Amniotic epithelial cell (primary cell): ENCODE measurements at regions not wholly inside any gene's neighbourhood (a gene's known extent, or its start where the extent isn't known, plus 50 kb on each side); places are given as distances from the start of the nearest gene placed in this dataset.

Experiments used
- DNase-seq: peaks from one replicate; pipeline ENCODE4 v3.0.0-alpha.2; 2010; ENCODE audit warnings: low read depth

DNA sequence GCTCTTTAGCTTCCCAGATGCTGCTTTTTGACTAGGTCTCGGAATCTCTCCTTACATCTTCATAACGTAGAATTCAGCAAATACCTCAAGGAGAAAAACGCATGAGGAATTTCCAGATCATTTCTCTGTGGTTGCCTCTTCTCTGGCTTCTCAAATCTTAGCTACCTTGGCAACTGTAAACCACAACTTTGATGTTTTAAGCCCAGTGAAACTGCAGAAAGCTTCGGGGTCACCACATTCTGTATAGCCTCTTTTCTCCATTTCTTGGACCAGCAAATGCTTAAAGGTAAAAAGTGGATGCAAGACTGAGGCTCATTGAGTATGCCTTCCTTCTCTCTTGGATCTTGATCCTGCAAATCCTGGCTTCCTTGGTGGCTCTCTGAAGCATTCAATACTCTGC lies 125.5 kb upstream of the FBXL4 start:
- DNase-seq = no peak

DNA sequence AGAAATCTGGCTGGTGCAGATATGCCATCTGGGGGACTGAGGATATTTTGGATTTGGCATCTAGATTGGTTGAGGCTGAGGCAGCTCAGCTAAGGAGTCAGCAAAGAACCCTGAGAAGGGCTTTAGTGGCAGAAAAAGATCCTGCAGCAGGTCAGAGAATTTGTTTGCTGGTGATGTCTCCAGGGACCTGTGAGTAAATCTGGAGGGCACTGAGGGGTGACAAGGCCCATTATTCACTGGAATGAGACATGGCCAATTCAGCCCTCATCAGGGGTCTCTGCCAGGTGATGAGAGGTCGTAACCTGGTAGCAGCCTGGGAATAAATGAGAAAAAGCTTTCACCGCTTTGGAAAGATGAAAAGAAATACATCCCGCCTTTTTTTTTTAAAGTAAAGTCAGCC lies 118.3 kb upstream of the FBXL4 start:
- DNase-seq = no peak

DNA sequence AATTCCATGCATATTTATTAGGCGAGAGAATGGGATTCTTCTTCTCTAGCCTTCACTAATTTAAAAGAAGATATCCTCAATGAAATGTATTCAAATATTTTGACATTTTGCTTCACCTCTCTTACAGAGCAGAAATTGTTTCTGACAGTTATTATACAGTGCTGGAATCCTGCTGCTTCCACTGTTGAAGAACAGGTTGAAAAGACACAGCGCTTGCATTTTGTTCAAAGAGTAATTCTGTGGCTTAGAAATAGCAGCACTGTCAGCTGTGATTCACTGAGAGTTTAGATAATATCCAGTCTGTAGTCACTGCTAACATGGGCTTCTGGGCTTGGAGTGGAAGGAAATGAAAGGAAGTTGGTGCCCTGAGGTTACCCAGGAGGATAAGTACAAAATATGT lies 117.1 kb upstream of the FBXL4 start:
- peak; percentile 1 for DNase-seq

DNA sequence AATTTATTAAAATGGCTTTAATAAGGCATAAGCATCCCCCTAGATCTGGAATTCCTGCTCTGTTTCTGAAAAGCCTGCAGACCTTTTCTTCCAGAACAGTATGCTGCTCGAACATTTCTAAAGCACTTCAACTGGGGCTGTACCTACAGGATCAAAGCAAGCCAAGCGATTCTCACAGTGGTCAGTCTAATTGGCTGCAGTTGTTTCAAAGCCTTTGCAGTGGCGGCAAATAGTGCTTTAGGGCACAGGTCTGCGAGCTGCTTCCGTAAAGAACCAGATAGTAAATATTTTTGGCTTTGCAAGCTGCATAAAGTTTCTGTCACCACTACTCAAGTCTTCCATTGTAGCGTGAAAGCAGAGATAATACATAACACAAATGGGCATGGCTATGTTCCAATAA lies 88.9 kb upstream of the FBXL4 start:
- DNase-seq = no peak

DNA sequence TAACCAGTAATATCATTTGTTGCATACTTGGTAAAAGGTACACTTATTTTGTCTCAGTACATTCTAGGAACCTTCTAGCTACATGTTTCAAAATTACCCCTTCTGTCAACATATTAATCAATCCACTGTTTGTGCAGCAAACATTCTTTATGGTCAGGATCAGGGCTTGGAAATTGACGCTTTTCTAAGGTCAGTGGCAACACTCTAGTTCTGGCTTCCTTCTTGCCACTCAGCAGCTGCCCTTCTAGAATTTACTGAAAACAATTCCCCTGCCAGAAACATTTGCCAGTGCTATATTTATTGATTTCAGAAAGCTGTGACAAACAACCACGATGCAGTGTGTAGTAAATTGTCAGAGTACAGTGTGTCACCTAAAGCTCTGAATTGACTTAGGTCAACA lies 84.7 kb upstream of the FBXL4 start:
- no peak for DNase-seq

DNA sequence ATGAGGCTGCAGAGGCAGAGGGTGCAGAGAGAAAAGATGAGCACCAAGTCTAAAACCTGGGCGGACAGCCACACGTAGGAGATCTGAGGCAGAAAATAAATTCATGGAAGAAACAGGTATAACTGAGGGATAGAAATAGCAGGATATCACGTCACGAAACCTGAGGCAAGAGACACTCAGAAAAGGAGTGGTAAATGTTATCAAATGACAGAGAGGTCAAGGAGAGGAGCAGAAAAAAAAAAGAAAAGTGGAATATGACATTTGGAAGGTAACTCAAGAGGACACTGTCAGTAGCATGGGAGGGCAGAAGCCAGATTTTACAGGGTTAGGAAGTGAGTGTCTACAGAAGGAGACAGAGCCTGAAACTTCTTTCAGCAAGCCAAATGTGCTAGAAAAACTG lies 84.2 kb upstream of the FBXL4 start:
- DNase-seq = no peak

DNA sequence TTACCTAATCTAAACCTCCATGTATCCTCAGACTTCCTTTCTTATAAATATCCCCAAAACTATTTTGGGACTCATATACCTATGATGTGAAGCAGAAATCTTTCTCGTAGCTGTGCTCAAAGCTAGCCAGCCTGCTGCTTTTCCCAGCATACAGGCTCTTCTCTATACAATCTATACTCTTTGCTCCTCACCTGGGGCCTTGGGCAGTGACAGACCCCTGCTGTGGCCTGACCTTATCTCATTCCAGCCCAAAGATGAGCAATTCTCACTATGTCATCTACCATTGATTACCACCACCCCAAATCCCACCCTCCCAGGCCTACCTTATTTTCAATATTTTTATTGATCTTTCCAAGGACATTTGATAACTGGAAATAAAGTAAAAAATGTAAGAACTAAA lies 83.2 kb upstream of the FBXL4 start:
- no peak for DNase-seq

DNA sequence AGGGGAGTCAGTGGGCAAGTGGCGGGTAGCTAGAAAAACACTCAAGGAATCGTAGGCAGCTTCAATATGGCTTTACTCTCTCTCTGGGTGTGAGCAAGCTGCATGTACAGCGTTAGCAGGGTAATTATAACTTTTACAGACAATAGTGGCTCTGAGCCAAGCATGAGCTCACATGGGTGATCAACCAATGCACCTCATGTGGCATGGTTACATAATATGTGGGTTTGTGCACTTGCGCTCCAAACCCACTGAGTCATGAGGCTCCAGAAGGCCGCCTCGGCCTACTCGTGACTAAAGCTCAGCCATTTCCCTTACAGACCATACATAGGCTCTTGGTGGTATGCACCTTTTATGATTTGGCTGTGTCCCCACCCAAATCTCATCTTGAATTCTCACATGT lies 78.4 kb upstream of the FBXL4 start:
- no peak for DNase-seq

DNA sequence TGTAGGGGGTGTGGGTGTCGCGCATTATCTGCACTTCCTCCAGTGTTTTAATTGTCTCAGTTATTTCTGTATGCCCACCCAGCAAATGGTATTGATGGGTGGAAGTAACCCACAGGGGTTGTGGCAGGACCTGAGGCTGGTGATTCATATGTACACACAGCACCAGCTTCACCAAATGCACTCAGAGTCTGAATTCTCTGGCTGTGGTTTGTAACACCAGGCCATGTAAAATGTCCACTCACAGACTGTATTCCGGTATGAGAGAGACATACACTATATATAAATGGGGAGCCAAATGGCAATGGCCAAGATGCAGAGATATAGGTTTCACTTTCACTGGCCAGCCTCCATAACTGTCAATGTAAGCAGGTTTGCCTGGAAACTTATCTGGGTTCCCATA lies 76.3 kb upstream of the FBXL4 start:
- no peak for DNase-seq

DNA sequence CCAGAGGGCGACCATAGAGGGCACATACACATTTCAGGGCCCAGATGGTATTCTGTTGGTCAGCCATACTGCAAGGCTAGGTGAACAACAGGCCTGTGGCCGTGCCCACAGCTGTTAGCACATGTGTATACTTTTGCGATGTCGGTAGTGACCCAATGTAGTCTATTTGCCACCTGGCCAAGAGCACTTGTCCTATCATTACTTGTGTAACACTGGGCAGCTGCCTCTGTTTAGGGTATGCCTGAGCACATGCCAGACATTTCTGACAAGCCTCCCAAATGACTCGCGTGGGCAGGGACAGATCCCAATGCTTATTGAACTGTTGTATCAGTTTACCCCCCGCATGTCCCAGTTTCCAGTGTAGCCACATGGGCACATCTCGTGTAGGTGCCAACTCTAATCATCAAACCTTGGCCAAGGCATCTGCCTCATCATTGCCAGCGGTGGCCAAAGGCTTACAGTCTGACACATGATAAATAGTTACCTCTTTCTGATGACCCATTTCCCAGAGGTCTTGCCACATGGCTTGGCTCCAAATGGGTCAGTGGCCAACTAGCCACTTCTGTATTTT lies 74.4 kb upstream of the FBXL4 start:
- no peak for DNase-seq

DNA sequence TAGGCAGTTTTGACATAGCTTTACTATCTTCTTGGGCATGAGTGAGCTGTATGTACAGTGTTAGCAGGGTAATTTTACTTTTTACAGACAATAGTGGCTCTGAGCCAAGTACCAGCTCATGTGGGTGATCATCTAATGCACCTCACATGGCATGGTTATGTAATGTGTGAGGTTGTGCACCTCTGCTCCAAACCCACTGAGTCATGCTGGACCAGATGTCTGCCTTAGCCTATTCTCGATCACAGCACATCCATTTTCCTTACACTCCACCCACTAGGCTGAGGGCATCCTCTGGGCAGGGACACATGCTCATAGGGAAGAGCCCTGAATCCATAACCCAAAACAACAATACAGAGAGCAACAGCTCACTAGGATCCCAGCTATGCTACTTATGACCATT lies 71.6 kb upstream of the FBXL4 start:
- DNase-seq = peak; percentile 20

DNA sequence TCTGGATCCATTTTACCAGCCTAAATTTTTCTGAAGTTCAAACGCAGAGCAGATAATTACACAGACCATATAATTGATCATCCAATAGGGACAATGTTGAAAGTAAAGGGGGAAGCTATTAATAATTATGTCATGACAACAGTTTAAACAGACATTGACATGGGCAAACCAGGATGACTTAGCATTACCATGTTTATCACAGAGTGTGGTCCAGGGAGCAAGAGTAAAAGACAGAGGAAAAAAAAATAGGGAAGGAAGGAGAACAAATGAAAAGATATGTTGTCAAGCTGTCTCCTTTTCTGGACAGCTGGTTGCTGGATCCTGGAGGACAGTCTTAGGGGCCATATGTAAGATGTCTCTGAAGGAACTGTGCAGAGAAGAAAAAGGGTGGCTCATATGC lies 69.4 kb upstream of the FBXL4 start:
- DNase-seq = no peak

DNA sequence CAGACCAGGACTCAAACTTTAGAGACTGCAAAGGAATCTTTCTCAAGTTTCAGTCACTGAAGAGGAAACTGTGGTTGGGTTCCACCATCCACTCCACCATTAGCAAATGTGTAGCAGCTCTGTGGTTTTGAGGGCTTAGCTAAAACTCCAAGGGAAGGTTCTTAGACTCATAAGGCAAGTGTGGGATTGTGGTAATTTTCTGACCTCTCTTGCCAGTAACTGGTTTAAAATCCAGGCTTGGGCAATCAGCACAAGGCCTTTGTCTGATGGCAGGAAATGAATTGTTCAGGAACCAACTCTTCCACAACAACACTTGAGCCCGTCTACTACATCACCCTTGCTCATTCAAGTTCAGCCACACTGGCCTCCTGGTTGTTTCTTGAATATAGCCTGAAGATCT lies 68.6 kb upstream of the FBXL4 start:
- peak; percentile 91 for DNase-seq

DNA sequence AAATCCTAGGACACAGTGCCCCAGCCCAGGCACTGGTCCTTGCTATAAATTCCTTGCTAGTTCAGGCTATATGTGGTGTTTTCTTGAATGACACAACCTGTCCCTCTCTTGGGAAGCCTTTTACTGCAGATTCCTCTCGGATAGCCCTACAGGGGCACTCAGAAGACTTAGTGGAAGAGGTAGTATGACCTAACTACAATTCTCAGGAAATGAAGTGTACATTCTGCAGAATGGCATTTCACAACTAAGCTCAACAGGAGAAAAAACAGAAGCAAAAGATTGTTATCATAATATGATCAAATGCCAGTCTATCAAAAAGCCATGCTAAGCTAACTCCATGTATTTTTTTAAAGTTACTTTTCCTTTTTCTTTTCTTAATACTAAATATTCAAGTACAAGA lies 66.3 kb upstream of the FBXL4 start:
- DNase-seq = peak; percentile 67

DNA sequence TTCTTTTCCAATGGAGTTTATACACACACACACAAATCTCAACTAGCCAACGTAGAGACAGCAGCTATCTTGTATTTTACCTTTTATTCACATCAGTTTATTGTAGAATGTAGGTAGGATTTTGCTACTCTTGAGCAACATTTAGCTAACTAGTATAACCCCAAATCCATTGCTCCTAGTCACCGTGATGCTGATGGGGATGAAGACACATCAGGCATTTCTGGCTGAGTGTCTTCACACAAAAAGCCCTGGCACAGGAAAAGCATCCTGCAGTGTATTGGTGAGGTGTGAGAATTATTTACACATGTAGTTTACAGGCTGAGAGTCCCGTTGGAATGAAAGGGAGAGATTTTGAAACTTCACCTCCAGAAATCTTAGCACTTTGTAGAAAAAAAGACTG lies 65.9 kb upstream of the FBXL4 start:
- no peak for DNase-seq

DNA sequence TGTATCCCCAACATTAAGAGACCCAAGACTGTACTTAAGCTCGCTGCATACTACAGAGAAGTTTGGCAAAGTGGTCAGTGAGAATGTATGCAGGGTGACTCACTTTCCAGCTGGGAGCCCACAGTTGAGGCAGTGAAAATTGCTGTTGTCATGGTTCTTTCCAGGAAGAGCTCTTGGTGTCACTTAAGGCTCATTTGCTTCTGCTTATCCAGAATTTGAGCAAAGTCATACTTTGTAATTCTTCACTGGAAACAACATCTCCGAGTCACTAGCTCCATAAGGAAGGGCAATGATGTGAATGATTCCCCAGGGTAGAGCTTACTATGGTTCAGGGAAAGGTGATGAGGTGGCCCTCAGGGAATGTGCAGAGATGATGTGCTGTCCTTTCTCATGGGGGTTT lies 65.4 kb upstream of the FBXL4 start:
- DNase-seq = peak; percentile 83

DNA sequence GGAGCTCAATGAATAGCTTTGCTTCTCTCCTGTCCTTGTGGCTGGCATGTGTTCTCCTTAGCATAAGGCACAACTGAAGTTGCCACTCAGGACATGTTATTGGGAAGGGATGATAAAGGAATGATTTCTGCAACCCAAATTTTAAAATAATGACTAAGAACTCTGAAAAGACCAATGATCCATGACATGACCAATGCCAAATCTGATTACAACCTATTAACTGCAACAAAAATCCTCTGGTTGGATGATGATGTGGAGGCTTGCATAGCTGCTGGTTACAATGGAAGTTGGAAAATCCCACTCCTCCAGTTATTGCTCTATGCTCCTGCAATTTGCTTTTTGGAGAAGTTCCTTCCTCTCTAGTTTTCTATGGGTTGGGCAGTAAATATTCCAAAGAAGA lies 63.4 kb upstream of the FBXL4 start:
- DNase-seq = no peak

DNA sequence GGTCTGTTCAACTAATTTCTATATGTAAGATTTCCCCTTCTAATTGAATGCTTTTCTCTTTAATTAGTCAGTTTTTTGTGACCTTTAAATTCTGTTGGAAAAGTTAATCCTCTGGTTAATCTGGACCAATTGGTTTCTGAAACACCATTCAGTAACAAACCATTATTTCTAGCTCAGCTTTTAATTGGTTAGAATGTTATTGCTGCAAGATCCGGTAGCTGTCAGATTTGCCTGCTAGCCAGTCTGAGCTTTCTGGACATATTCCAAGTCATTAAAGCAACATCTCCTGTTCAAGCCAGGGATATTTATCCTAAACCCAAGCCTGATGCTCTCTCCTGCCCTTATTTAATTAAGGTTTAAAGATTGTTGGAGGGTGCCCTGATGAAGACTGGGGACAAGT lies 55.1 kb upstream of the FBXL4 start:
- peak; percentile 24 for DNase-seq

DNA sequence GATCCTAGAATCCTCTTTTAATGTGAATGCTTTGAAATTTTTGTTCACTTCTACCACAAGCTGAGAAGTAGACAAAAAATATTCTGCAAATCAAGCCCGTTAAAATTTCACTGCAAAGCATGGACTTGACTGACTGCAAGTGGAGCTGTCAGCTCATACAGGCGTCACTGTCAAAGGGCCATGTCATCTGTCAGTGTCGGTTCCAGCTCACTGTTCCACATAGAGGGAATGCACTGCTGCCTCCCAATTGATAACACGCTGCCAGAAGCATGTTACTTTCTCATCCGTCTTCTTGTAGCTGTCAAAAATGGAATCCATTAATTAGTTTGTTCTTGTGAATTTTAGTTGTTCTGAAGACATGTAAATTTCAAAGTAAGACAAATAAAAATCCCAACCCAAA lies 50.4 kb upstream of the FBXL4 start:
- no peak for DNase-seq
